C4-2B (cell line): ENCODE measurements at regions not wholly inside any gene's neighbourhood (a gene's known extent, or its start where the extent isn't known, plus 50 kb on each side); places are given as distances from the start of the nearest gene placed in this dataset.

Experiments used
- ZFX ChIP-seq: fragments of 450-650 bp; IDR thresholded peaks from 2 replicates; pipeline ENCODE4 v1.6.1; 2017
- TF ChIP-seq, protein P1 (sequence below): fragments of 450-650 bp; conservative IDR thresholded peaks from 2 replicates; pipeline ENCODE4 v1.5.1; 2017; ENCODE audit warnings: mild to moderate bottlenecking

- TF ChIP-seq, protein P1, sequence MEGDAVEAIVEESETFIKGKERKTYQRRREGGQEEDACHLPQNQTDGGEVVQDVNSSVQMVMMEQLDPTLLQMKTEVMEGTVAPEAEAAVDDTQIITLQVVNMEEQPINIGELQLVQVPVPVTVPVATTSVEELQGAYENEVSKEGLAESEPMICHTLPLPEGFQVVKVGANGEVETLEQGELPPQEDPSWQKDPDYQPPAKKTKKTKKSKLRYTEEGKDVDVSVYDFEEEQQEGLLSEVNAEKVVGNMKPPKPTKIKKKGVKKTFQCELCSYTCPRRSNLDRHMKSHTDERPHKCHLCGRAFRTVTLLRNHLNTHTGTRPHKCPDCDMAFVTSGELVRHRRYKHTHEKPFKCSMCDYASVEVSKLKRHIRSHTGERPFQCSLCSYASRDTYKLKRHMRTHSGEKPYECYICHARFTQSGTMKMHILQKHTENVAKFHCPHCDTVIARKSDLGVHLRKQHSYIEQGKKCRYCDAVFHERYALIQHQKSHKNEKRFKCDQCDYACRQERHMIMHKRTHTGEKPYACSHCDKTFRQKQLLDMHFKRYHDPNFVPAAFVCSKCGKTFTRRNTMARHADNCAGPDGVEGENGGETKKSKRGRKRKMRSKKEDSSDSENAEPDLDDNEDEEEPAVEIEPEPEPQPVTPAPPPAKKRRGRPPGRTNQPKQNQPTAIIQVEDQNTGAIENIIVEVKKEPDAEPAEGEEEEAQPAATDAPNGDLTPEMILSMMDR: no peak
- TF ChIP-seq ZFX: no peak
These were observed 92.2 kb downstream of the CDC42EP3 start for GRCh38 chr2:37579192-37579713.
